GM12878 (cell line): ENCODE measurements at regions not wholly inside any gene's neighbourhood (a gene's known extent, or its start where the extent isn't known, plus 50 kb on each side); places are given as distances from the start of the nearest gene placed in this dataset.

Experiments used
- ESRRA ChIP-seq: IDR thresholded peaks from 2 replicates; pipeline ENCODE4 v1.6.1; 2012; ENCODE audit warnings: mild to moderate bottlenecking, low read length, improper control_type of control experiment
- EZH2 ChIP-seq: IDR thresholded peaks from 2 replicates; pipeline ENCODE4 v1.6.1; 2012; ENCODE audit warnings: low read depth, mild to moderate bottlenecking, control low read depth, inconsistent platforms, low read length, borderline replicate concordance; ENCODE audit not compliant: control insufficient read depth
- FOXM1 ChIP-seq: IDR thresholded peaks from 2 replicates; pipeline ENCODE4 v1.6.1; 2012; ENCODE audit warnings: low read depth, mild to moderate bottlenecking, inconsistent platforms, low read length, moderate library complexity
- RAD51 ChIP-seq: fragments of 450-650 bp; IDR thresholded peaks from 2 replicates; pipeline ENCODE4 v1.6.1; 2016; ENCODE audit warnings: moderate library complexity, mild to moderate bottlenecking, inconsistent platforms
- RBBP5 ChIP-seq: fragments of 200-600 bp; sonication (generic); conservative IDR thresholded peaks from 2 replicates; pipeline ENCODE4 v1.6.1; 2016
- SIN3A ChIP-seq: IDR thresholded peaks from 2 replicates; pipeline ENCODE4 v1.6.1; 2012; ENCODE audit warnings: low read depth, low read length, improper control_type of control experiment
- SMC3 ChIP-seq: IDR thresholded peaks from 2 replicates; pipeline ENCODE4 v1.6.1; 2011; ENCODE audit warnings: low read length, improper control_type of control experiment, borderline replicate concordance
- TF ChIP-seq, protein P1 (sequence below): fragments of 450-650 bp; IDR thresholded peaks from 2 replicates; pipeline ENCODE4 v1.6.1; 2018; ENCODE audit warnings: borderline replicate concordance, mild to moderate bottlenecking; ENCODE audit not compliant: partially characterized antibody
- TF ChIP-seq, protein P2 (sequence below), 3 experiments: IDR thresholded peaks in 2 of 3; conservative IDR thresholded peaks in 1 of 3; 2 replicates each; pipeline ENCODE4 v1.5.1; 2011; ENCODE audit warnings: low read depth in 3 of 3, low read length in 3 of 3, mild to moderate bottlenecking in 3 of 3, control low read depth in 2 of 3, moderate library complexity in 2 of 3, inconsistent platforms in 1 of 3, mixed read lengths in 1 of 3; ENCODE audit not compliant: control insufficient read depth in 2 of 3, insufficient read depth in 1 of 3; ENCODE audit errors: extremely low read depth in 1 of 3
- TF ChIP-seq, protein P3 (sequence below): fragments of 450-650 bp; IDR thresholded peaks from 2 replicates; pipeline ENCODE4 v1.6.1; 2017; ENCODE audit warnings: mild to moderate bottlenecking, low read depth, inconsistent platforms; ENCODE audit not compliant: poor library complexity, severe bottlenecking

DNA sequence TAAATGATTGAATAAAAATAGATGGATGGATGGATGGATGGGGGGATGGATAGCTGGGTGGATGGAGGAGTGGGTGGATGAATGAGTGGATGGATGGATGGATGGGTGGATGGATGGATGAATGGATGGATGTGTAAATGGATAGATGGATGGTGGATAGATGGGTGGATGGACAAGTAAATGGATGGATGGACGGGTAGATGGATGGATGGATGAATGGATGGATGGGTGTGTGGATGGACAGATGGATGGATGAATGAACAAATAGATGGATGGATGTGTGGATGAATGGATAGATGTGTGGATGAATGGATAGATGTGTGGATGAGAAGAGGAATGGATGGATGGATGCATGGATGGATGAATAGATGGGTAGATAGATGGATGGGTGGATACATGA, 490.8 kb downstream of the VRK1 start:
- TF ChIP-seq SMC3: no peak
- no peak for TF ChIP-seq EZH2
- TF ChIP-seq, protein P1, sequence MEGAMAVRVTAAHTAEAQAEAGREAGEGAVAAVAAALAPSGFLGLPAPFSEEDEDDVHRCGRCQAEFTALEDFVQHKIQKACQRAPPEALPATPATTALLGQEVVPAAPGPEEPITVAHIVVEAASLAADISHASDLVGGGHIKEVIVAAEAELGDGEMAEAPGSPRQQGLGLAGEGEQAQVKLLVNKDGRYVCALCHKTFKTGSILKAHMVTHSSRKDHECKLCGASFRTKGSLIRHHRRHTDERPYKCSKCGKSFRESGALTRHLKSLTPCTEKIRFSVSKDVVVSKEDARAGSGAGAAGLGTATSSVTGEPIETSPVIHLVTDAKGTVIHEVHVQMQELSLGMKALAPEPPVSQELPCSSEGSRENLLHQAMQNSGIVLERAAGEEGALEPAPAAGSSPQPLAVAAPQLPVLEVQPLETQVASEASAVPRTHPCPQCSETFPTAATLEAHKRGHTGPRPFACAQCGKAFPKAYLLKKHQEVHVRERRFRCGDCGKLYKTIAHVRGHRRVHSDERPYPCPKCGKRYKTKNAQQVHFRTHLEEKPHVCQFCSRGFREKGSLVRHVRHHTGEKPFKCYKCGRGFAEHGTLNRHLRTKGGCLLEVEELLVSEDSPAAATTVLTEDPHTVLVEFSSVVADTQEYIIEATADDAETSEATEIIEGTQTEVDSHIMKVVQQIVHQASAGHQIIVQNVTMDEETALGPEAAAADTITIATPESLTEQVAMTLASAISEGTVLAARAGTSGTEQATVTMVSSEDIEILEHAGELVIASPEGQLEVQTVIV: no peak
- TF ChIP-seq, protein P2, sequence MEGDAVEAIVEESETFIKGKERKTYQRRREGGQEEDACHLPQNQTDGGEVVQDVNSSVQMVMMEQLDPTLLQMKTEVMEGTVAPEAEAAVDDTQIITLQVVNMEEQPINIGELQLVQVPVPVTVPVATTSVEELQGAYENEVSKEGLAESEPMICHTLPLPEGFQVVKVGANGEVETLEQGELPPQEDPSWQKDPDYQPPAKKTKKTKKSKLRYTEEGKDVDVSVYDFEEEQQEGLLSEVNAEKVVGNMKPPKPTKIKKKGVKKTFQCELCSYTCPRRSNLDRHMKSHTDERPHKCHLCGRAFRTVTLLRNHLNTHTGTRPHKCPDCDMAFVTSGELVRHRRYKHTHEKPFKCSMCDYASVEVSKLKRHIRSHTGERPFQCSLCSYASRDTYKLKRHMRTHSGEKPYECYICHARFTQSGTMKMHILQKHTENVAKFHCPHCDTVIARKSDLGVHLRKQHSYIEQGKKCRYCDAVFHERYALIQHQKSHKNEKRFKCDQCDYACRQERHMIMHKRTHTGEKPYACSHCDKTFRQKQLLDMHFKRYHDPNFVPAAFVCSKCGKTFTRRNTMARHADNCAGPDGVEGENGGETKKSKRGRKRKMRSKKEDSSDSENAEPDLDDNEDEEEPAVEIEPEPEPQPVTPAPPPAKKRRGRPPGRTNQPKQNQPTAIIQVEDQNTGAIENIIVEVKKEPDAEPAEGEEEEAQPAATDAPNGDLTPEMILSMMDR (IDR thresholded peaks at IDR 0.05 in 2 of 3, conservative IDR thresholded peaks at IDR 0.05 in 1 of 3; ENCODE audit: control insufficient read depth in 2 of 3, extremely low read depth in 1 of 3, insufficient read depth in 1 of 3, low read depth in 3 of 3, low read length in 3 of 3): no peak
- TF ChIP-seq RBBP5: no peak
- TF ChIP-seq, protein P3, sequence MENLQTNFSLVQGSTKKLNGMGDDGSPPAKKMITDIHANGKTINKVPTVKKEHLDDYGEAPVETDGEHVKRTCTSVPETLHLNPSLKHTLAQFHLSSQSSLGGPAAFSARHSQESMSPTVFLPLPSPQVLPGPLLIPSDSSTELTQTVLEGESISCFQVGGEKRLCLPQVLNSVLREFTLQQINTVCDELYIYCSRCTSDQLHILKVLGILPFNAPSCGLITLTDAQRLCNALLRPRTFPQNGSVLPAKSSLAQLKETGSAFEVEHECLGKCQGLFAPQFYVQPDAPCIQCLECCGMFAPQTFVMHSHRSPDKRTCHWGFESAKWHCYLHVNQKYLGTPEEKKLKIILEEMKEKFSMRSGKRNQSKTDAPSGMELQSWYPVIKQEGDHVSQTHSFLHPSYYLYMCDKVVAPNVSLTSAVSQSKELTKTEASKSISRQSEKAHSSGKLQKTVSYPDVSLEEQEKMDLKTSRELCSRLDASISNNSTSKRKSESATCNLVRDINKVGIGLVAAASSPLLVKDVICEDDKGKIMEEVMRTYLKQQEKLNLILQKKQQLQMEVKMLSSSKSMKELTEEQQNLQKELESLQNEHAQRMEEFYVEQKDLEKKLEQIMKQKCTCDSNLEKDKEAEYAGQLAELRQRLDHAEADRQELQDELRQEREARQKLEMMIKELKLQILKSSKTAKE: no peak
- no peak for TF ChIP-seq ESRRA
- TF ChIP-seq RAD51: no peak
- TF ChIP-seq FOXM1: no peak
- TF ChIP-seq SIN3A: no peak
